Inflammatory macrophage treated with lipopolysaccharide for 1 hour (primary cell): ENCODE measurements at regions not wholly inside any gene's neighbourhood (a gene's known extent, or its start where the extent isn't known, plus 50 kb on each side); places are given as distances from the start of the nearest gene placed in this dataset.
"Not testable (repeated sequence)": the region's sequence is repeated elsewhere in the genome, so short reads cannot be mapped to it uniquely, and the experiment has no call there.

Experiments used
- DNase-seq, 2 donors: peaks; one replicate each; pipeline ENCODE4 v3.0.0-alpha.2; 2020 to 2022

DNA sequence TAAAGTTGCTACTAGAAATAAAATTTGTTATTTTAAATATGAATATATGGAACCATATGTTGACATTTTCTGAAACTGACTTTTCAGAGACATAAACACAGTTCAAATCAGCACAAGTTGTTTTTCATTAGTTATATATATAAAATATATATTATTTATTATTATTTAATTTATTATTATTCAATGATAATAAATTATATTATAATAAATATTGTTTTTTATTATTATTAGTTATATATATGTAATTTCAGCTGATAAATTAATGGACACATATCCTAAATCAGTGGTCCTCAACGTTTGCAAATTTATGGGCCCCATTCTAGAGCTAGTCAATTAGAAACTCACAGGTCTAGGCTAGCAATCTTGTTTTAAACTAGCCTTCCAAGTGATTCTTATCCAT, 809.3 kb downstream of the C4orf33 start:
- DNase-seq, result no peak

DNA sequence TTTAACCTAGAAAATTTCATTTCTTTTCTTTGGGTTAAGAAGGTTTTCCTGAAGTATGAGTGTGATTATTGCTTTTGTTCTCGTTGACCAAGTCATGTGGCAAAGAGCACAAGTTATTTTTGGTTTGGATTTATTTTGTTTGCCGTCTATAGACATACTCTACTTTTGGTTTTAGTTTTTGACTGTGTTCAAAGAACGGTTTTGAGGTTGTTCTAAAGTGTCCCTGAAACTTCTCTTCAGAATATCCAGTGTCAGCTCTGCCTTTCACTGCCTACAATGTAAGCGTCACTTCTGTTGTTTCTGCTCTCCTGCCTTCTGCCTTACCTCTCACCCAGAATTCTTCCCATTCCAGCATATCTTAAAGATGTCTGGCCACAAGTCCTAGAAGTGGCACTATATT, 812.2 kb downstream of the C4orf33 start:
- no peak for DNase-seq

DNA sequence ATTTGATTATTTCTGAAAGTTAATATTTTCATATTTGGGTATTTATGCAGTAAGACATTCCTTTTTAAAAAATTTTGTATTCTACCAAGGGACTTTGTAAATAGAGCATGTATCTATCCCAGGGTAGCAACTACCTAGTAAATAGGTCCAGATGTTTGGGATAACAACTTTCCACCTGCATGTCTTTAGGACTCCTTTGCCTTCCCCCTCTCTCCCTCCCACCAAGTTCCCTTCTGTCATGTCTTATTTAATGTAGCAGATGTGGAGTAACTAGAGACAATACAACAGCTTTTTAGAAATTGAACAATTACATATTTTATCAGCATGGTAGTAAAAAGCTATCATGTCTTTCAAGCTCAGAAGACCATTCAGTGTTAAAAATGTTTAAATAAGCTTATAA, 821.0 kb downstream of the C4orf33 start:
- no peak for DNase-seq

DNA sequence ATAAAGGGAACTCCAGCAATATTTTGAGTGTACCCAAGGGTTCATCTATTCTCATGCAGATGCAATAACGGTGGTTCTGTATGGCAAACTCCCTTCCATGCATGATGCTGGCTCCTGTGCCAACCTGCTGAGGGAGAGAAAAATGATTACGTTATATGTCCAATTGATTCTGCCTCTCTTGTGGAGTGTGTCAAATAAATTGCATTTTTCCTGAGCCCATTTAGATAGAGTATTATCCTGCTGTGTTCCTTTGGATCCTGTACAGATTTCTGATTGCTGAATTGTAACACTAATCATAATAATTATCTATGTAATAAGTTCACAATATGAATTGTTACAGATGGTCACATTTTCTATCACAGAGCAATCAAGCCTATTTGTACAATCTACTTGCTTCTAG, 821.7 kb downstream of the C4orf33 start:
- DNase-seq, result no peak

DNA sequence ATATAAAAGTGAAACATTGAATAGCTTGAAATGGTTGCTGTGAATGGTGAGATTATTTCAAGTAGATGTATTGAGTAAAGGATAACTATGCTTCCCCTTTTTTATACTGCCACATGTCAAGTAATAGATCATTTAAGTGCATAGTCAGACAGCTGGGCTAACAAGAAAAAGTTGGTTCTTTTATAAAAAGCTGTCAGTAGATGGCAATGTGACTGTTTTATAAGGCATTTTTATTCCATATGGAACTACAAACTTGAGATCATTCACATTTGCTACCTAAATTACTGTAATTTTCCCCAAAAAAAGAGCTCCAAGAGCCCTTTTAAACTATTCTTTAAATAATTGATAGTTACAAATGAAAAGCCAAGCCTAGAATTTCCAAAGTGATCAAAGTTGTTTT, 831.0 kb downstream of the C4orf33 start:
- no peak for DNase-seq

DNA sequence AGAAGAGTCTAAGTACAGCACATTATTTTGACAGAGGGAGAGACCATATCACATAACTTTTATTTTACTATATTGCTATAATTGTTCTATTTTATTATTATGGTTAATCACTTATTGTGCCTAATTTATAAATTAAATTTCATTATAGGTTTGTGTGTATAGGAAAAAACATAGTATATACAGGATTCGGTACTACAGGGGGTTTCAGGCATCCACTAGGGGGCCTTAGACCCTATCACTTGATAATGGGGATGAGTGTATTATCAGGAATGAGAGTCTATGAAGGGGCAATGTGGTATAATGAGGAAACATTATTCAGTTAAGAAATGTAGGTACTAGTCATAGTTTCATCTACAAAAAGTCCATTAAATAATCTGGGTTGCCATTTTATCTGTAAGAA, 833.1 kb downstream of the C4orf33 start:
- no peak for DNase-seq

DNA sequence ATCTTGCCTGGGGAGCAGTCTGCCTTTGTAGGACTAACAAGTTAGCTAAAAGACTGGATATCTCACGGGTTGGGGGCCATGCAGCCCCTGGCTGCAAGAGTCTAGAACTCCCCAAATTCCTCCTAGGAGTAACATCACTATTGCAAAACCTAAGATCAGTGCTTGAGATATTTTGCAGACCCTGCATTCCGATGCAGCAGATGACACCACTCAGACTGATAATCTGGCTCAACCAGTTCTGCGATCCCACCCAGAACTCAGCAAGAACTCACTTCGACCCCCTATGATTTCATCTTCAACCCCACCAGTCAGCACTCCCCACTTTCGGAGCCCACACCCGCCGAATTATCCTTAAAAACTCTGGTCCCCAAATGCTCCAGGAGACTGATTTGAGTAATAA, 834.0 kb downstream of the C4orf33 start:
- DNase-seq, result no peak

DNA sequence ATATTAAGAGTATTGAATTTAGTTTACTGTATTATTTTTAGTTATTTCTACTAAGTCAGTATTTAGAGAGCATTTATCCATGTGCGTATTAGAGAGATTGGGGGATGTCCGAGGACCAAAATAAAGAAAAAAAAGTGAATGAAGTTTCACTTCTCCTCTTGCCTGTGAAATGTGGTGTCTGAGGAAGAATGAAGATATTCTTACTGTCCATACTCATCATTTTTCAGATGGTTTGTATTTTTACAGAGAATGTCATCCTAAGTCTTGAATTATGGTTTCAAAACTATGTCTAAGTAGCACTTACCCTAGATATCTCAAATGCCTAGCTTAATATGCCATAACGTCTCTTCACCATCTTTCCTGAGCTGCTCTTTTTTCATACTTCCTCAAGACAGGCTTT, 854.3 kb downstream of the C4orf33 start:
- no peak for DNase-seq

DNA sequence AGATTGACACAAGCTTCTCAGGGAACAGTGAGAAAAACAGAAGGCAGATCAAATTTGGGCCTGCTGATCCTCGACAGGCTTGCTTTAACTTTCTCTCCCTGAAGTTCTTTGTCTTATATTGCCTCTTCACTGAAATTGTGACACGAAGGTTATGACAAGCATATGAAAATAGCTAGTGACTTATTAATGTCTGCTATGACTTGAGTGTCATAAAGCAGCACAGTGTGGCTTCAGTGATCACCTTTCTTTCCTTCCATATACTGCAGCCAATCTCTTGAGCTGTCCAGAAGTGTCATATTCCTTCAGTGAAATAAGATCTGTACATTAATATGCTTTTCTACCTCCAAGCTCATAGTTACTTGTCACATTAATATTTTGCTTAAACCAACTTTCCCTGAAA, 870.2 kb downstream of the C4orf33 start:
- DNase-seq, result no peak

DNA sequence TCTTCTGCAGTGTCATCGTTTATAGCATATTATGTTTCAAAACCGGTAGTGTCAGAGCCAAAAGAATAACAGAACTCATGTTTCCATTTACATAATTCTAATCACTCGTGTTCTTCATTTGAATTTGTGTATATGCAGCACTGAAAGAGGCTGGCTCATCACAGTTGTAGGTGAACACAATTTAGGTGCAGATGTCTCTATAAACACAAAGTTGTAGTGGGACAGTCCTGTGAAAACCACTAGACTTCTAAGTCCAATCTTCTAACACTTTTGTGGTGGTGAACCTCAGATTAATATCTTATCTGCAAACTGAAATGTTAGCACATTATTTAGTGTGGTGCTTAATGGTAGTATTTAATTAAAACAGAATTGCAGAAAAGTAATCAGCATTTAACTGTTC, 872.4 kb downstream of the C4orf33 start:
- DNase-seq, result no peak

DNA sequence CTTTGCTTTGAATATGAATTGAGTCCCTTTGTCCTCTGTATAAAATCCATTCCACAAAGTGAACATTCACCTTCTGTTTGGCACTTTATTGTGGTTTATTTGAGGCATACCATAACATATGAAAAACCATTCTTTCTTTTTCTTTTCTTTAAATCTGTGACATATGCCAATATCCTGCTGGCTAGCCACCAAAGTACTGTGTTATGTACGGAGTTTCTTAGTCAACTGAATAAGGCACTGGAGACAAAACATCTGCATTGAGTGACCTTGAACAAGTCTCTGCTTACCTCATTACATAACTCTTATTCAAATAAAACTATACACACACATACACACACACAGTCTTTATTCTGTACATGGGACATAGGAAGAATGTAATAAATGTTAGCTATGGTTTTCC, 872.8 kb downstream of the C4orf33 start:
- no peak for DNase-seq

DNA sequence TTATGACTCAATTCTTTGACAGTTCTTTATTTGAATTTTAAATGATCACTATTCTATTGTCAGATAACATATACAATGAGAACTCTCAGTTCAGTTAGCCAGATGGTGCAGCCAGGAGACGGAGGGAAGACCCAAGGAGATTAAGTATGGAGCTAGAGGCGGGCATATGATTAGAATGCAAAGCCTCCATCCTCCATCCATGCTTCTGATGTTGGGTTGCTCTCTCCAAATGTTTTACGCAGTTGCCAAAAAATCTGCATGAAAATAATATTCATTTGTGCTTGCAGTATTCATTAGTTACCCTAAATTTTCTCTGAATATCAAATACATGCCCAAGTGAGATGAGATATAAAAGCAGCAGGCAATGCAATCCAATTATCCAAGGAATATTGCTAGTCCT, 874.8 kb downstream of the C4orf33 start:
- DNase-seq, result no peak

DNA sequence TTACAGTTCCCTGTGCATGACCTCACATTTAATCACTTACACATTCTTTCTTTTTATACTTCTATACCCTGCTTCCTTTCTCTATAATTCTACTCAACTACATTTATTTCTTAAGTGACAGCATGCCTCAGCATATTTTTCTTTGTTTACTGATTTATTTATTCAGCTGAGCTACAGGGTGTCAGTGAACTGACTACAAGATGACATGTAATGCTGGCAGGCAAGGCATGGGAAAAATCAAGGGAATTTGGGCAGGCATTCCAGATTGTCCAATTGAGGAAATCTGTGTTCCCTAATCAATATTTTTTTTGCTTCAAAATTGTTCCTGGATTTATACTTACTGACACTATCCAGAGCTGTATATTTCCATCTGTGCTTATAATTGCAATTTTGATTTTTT, 875.5 kb downstream of the C4orf33 start:
- DNase-seq, result no peak

DNA sequence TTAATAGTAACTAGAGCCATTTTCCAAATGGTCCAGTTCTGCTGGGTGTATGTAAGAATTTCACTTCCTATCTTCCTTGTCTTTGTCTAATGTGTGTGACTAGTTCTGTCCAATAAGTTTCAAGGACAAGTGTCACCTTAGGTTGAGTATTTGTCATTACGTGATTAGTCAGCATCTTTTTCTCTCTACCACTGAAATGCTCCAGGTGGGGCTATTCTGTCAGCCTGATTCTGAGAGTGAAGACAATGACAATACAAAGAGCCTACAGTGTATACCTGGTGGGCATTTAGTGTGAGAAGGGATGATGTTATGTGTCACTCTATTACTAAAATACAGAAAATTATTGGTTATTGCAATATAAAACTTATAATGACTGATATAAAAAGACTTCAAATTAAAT, 876.3 kb downstream of the C4orf33 start:
- no peak for DNase-seq

DNA sequence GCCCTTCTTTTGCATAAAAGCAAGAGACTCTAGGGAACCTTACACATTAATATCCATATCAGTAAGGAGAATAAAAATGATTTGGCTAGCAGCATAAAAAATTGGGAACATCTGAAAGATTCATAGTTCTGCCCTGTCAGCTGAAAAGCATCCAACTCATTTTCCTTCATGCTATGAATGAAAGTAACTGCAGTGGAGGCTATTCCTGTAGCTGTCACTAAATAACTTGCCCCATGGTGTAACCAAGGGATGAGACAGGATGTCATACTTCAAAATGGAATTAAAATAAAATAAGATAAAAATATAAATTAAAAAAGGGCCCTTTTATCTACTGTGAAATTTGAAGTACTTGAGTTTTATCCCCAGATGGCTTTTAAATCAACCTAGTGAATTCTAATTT, 878.8 kb downstream of the C4orf33 start:
- no peak for DNase-seq

DNA sequence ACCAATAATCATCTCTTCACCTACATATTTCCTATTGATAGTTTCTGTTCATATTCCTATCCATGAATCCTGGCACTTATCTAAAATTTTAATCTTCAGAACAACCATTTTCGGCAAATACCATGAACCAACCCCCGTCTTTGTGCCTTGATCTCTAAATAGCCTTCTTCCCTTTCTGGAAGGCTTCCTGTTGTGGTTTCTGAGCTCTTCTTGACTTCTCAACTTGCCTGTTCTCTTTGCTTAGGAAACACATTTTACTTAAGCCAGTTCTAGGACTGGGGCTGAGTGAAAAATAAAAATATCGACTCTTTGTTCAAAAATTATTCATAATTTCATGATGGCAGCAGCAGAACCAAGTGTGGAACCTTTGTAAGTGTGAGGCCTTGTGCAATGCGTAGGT, 882.4 kb downstream of the C4orf33 start:
- no peak for DNase-seq

DNA sequence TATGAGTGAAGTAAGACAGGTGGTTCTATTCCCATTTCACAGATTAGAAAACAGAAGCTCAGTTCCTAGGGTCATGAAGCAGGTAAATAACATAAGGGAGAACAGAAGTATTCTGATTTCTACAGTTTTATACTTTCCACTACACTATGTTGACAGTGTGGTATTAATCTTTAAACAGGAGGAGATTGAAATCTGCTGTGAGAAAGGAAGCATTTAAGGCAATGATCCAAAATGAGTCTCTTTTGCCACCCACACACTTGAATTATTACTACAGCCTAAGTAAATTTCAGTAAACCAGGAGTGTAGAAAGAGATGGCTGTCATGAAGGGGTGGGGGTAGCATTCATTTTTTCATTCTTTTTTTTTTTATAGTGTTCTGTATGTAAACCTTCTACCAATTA, 893.0 kb downstream of the C4orf33 start:
- no peak for DNase-seq

DNA sequence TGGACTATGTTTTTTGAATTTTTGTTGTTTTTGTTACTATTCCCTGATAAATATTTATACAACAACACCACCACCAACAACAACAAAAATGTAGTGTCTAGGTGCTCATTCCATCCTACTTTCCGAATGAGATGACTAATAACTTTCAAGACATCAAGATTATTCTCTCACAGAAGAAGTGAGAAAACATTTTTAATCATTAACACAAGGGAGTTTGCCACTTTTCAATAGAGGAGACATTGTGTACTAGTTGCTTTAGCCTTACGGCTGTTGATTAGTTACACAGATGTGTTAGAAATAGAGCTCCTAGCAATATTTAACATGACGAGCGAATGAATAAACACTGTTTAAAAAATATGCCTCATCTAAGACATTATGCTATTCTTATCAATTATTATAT, 898.8 kb downstream of the C4orf33 start:
- no peak for DNase-seq

DNA sequence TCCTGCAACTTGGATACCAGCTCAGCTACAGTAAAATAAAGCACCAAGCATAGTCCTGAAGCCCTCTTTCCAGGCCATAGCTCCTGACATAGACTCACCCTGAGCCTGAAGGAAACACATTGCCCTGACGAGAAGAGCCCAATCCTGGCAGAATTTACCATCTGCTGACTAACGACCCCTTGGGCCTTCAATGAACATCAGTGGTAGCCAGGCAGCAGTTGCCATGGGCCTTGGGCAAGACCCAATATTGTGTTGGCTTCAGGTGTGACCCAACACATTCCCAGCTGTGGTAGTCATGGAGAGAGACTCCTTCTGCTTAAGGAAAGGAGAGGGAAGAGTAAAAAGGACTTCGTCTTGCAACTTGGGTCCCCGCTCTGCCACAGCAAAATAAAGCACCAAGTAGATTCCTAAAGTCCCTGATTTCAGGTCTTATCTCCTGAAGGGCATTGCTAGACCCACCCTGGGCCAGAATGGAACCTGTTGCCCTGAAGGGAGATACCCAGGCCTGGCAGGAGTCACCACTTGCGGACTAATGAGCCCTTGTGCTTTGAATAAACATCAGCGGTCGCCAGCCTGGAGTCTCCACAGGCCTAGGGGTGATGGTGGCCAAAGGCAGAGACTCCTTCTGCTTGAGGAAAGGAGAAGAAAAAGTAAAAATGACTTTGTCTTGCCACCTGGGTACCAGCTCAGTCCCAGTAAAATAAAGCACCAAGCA, 902.6 kb downstream of the C4orf33 start:
- no peak for DNase-seq

DNA sequence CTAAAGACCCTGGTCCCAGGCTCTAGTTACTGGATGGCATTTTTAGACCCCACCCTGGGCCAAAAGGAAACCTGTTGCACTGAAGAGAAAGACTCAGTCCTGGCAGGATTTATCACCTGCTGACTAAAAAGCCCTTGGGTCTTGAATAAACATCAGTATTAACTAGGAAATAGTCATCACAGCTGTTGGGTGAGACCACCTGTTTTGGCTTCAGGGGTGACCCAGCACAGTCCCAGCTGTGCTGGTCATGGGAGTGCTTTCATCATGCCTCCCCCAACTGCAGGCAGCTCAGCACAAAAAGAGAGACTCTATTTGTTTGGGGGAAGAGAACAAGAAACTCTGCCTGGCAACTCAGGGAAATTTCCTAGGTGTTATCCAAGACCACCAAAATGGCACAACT, 903.2 kb downstream of the C4orf33 start:
- no peak for DNase-seq

DNA sequence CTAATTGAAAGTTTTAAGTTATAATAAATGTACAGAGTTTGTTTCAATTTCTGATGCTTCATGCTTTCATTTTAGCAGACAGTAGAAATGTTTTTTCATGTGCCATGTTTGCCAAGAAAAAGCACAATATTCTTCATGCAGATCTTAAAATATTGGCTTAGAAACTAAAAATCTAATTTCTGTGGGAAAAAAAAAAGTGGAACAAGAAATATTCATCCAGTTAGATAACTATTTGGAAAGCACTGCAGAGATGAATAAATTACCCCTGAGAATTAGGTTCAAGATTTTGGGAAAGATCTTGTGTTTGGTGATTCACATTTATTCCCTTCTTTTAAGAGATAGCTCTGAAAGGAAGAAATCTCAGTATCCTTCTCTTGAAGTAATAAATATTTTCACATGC, 912.5 kb downstream of the C4orf33 start:
- no peak for DNase-seq

DNA sequence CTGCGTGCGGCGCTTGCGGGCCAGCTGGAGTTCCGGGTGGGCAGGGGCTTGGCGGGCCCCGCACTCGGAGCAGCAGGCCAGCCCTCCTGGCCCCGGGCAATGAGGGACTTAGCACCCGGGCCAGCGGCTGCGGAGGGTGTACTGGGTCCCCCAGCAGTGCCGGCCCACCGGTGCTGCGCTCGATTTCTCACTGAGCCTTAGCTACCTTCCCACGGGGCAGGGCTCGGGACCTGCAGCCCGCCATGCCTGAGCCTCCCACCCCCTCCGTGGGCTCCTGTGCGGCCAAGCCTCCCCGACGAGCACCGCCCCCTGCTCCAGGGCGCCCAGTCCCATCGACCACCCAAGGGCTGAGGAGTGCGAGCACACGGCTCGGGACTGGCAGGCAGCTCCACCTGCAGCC, 916.9 kb downstream of the C4orf33 start:
- not testable (repeated sequence) for DNase-seq

DNA sequence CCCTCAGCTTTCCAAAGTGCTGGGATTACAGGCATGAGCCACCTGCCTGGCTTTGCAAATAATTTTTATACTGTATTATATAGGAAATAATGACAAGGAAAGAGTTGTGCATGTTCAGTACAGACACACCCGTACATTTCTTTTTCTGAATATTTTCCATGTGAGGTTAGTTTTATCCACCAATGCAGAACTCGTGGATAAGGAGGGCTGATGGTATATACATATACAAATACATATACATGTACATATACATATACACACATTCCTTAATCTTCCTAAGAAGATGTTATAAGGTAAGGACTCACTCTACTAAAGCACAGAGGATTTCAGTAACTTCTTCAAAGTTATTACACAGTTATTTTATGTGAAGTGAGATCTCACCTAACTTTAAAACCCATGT, 925.8 kb downstream of the C4orf33 start:
- no peak for DNase-seq

DNA sequence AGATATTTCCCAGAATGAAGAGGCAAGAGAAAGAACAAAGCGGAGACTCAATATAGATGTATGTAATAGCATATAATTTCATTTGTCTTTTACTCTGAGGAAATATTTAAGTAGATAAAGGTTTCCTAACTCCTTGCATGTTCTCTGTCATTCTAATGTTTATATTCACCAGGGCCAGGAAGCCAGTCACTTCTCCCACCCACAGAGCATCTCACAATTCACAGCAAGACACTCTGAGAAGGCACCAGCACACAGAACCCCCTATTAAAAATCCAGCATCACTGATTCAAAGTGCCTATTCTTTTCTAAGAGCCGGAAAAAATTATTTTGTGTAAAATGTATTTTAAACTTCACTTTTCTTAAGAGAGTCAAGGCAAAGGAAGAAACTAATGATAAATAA, 927.1 kb downstream of the C4orf33 start:
- no peak for DNase-seq

DNA sequence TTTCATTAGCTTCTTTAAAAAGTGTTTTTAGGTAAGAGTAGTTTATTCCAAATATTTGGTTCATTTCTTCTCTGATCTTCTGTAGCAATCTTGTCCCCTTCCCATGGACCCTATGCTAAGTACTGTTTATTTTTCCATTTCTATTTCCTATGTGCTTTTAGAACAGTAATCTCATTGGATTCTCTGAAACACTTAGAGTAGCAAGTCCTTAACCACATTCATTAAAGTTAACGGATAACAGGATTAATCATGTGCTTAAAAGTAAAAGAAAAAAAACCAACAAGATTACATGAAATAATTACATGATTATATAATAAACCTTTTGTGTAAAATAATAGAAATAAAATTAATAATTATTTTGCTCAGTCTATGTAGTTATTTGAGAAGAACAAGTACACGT, 929.7 kb downstream of the C4orf33 start:
- DNase-seq, result no peak

DNA sequence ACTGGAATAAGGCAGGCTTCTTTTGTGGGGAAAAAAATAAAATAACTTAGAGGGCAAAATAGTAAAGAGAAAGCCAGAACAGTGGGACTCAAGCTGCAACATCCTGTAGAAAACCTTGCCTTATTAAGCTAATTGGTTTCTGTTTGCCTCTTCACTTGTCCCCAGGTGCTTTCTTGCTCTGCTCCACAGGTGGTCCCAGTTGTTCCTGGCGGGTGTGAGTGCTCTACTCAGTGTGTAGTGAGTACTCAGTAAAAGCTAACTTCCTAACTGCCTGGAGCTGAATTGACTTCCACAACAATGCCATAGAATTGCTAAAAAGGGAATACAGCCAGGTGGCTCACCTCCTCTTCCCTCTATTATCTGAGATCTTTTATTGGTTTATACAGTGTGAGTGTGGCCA, 930.2 kb downstream of the C4orf33 start:
- no peak for DNase-seq
